ENCODE measurements at regions not wholly inside any gene's neighbourhood (a gene's known extent, or its start where the extent isn't known, plus 50 kb on each side); places are given as distances from the start of the nearest gene placed in this dataset.

DNA sequence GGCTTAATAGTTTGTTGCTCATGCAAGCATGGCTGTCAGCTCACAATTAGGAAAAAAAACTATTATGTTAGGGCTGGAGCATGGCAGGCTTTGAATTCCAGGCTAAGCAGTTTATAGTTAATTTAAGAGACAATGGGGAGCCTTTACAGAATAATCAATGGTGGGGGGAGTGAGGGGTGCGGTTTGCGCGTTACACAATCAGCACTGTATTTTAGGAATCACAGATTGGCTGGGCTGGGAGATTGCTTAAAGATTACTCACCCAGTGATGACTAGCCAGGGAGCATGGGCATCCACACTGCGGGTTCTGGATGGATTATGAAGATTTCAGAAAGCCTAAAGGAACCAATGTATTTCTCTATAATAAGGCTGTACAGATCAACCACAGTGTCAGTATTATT, 186.6 kb downstream of the SOX3 start:
- TF ChIP-seq, protein P1, sequence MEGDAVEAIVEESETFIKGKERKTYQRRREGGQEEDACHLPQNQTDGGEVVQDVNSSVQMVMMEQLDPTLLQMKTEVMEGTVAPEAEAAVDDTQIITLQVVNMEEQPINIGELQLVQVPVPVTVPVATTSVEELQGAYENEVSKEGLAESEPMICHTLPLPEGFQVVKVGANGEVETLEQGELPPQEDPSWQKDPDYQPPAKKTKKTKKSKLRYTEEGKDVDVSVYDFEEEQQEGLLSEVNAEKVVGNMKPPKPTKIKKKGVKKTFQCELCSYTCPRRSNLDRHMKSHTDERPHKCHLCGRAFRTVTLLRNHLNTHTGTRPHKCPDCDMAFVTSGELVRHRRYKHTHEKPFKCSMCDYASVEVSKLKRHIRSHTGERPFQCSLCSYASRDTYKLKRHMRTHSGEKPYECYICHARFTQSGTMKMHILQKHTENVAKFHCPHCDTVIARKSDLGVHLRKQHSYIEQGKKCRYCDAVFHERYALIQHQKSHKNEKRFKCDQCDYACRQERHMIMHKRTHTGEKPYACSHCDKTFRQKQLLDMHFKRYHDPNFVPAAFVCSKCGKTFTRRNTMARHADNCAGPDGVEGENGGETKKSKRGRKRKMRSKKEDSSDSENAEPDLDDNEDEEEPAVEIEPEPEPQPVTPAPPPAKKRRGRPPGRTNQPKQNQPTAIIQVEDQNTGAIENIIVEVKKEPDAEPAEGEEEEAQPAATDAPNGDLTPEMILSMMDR (conservative IDR thresholded peaks at IDR 0.05; ENCODE audit: low read depth in 2 of 2) = no peak
- TF ChIP-seq ZNF331 (CRISPR knock-in tag; IDR thresholded peaks at IDR 0.05; ENCODE audit: low read depth) = no peak
- no peak for TF ChIP-seq ZNF114 (CRISPR knock-in tag; IDR thresholded peaks at IDR 0.05)
- no peak for TF ChIP-seq CREB1 (CRISPR knock-in tag; IDR thresholded peaks at IDR 0.05; ENCODE audit: low read depth)

Measured in GM23338 (cell line).